Chondrocyte (in vitro differentiated cells): ENCODE measurements at regions not wholly inside any gene's neighbourhood (a gene's known extent, or its start where the extent isn't known, plus 50 kb on each side); places are given as distances from the start of the nearest gene placed in this dataset.

ENCODE experiments used
- DNase-seq: peaks from one replicate; pipeline ENCODE4 v3.0.0; 2021; ENCODE audit warnings: mixed read lengths, low spot score
- H3K27ac Mint-ChIP-seq: one replicate; pipeline ENCODE4 v1.8.0; 2021; ENCODE audit warnings: mild to moderate bottlenecking, moderate library complexity, mixed read lengths; ENCODE audit not compliant: unreplicated experiment
- H3K27me3 Mint-ChIP-seq: 2 replicates; pipeline ENCODE4 v1.8.0; 2021; ENCODE audit warnings: low read depth, mixed read lengths
- H3K36me3 Mint-ChIP-seq: 2 replicates; pipeline ENCODE4 v1.8.0; 2021; ENCODE audit warnings: low read depth, mixed read lengths
- H3K4me1 Mint-ChIP-seq: 2 replicates; pipeline ENCODE4 v1.8.0; 2021; ENCODE audit warnings: low read depth, mild to moderate bottlenecking, mixed read lengths
- H3K4me3 Mint-ChIP-seq: one replicate; pipeline ENCODE4 v1.8.0; 2021; ENCODE audit warnings: mild to moderate bottlenecking, moderate library complexity, mixed read lengths; ENCODE audit not compliant: unreplicated experiment
- H3K9me3 Mint-ChIP-seq: 2 replicates; pipeline ENCODE4 v1.8.0; 2021; ENCODE audit warnings: low read depth, mixed read lengths
- CTCF ChIP-seq: fragments of 200-600 bp; sonication (generic); IDR thresholded peaks from 2 replicates; pipeline ENCODE4 v1.5.0; 2021; ENCODE audit warnings: antibody characterized with exemption, mild to moderate bottlenecking, moderate library complexity

- Mint-ChIP-seq H3K36me3 (no peaks in the 10 kb centered on the region), H3K4me1 (no peaks in the 10 kb centered on the region), H3K27me3 (no peaks in the 10 kb centered on the region), H3K4me3 (no peak overlapping the region), H3K27ac (no peak overlapping the region), H3K9me3 (no peaks in the 10 kb centered on the region)
- TF ChIP-seq CTCF = no peak
- DNase-seq = no peak
These were observed 166.8 kb downstream of the IRX2 start for GRCh38 chr5:2584579-2585269.

GRCh38 chr5:2582507-2582906 lies 169.0 kb downstream of the IRX2 start:
- Mint-ChIP-seq H3K4me1 (no peaks in the 10 kb centered on the region), H3K36me3 (no peaks in the 10 kb centered on the region), H3K27me3 (no peaks in the 10 kb centered on the region), H3K4me3 (no peak overlapping the region), H3K27ac (no peak overlapping the region), H3K9me3 (peaks cover 3% of the 10 kb centered on the region)
- no peak for TF ChIP-seq CTCF
- DNase-seq = no peak

- DNase-seq = no peak
- Mint-ChIP-seq H3K27ac (no peak overlapping the region), H3K27me3 (no peaks in the 10 kb centered on the region), H3K9me3 (peaks cover 3% of the 10 kb centered on the region), H3K4me1 (no peaks in the 10 kb centered on the region), H3K4me3 (no peak overlapping the region), H3K36me3 (no peaks in the 10 kb centered on the region)
- no peak for TF ChIP-seq CTCF
These were observed 169.4 kb downstream of the IRX2 start for GRCh38 chr5:2582106-2582505.

- no peak overlapping the region for H3K4me3 Mint-ChIP-seq
- no peaks in the 10 kb centered on the region for H3K27me3 Mint-ChIP-seq
- H3K4me1 Mint-ChIP-seq = no peaks in the 10 kb centered on the region
- no peak for TF ChIP-seq CTCF
- H3K36me3 Mint-ChIP-seq = no peaks in the 10 kb centered on the region
- H3K9me3 Mint-ChIP-seq = peaks cover 3% of the 10 kb centered on the region
- H3K27ac Mint-ChIP-seq = no peak overlapping the region
- DNase-seq = no peak
These were observed 170.1 kb downstream of the IRX2 start for GRCh38 chr5:2581418-2581817.

- Mint-ChIP-seq H3K4me1 (no peaks in the 10 kb centered on the region), H3K4me3 (no peak overlapping the region)
- no peak for TF ChIP-seq CTCF
These were observed 172.4 kb downstream of the IRX2 start for GRCh38 chr5:2579126-2579525.

More at GRCh38 chr5:2579126-2579525, 172.4 kb downstream of the IRX2 start:
- Mint-ChIP-seq H3K36me3 (no peaks in the 10 kb centered on the region), H3K27me3 (no peaks in the 10 kb centered on the region), H3K9me3 (peaks cover 3% of the 10 kb centered on the region), H3K27ac (no peak overlapping the region)
- no peak for DNase-seq
